Endodermal cell (in vitro differentiated cells): ENCODE measurements at regions not wholly inside any gene's neighbourhood (a gene's known extent, or its start where the extent isn't known, plus 50 kb on each side); places are given as distances from the start of the nearest gene placed in this dataset.

Experiments
- DNase-seq: peaks from one replicate; pipeline ENCODE4 v3.0.0-alpha.2; 2017
- H3K27ac ChIP-seq: 2 replicates; pipeline ENCODE4 v1.5.1; 2013; ENCODE audit warnings: mild to moderate bottlenecking, low read depth, low read length, moderate library complexity
- H3K27me3 ChIP-seq: 2 replicates; pipeline ENCODE4 v1.6.1; 2013; ENCODE audit warnings: mild to moderate bottlenecking, low read length, moderate library complexity; ENCODE audit not compliant: insufficient read depth, control insufficient read depth, poor library complexity, severe bottlenecking
- H3K36me3 ChIP-seq: 2 replicates; pipeline ENCODE4 v1.7.0; 2013; ENCODE audit warnings: mild to moderate bottlenecking, low read length, moderate library complexity; ENCODE audit not compliant: control insufficient read depth, insufficient read depth
- H3K4me1 ChIP-seq: one replicate; pipeline ENCODE4 v1.7.0; 2013; ENCODE audit warnings: low read length; ENCODE audit not compliant: control insufficient read depth, insufficient read depth
- H3K4me3 ChIP-seq: 2 replicates; pipeline ENCODE4 v1.5.1; 2013; ENCODE audit warnings: mild to moderate bottlenecking, low read length, moderate library complexity
- H3K9ac ChIP-seq: 2 replicates; pipeline ENCODE4 v1.6.1; 2013; ENCODE audit warnings: mild to moderate bottlenecking, low read length, moderate library complexity; ENCODE audit not compliant: poor library complexity, severe bottlenecking; ENCODE audit errors: extremely low read depth
- H3K9me3 ChIP-seq: 2 replicates; pipeline ENCODE4 v1.6.1; 2013; ENCODE audit warnings: mild to moderate bottlenecking, low read length, moderate library complexity; ENCODE audit not compliant: control insufficient read depth
- H3K27ac Mint-ChIP-seq: 2 replicates; pipeline ENCODE4 v1.8.0; 2020; ENCODE audit warnings: mixed read lengths
- H3K27me3 Mint-ChIP-seq: 2 replicates; pipeline ENCODE4 v1.8.0; 2021; ENCODE audit warnings: mild to moderate bottlenecking, mixed read lengths; ENCODE audit not compliant: insufficient read depth
- H3K36me3 Mint-ChIP-seq: 2 replicates; pipeline ENCODE4 v1.8.0; 2020; ENCODE audit warnings: low read depth, mixed read lengths
- H3K4me1 Mint-ChIP-seq: 2 replicates; pipeline ENCODE4 v1.8.0; 2020; ENCODE audit warnings: mixed read lengths
- H3K4me3 Mint-ChIP-seq: 2 replicates; pipeline ENCODE4 v1.8.0; 2020; ENCODE audit warnings: mild to moderate bottlenecking, moderate library complexity, mixed read lengths
- H3K9me3 Mint-ChIP-seq: 2 replicates; pipeline ENCODE4 v1.8.0; 2020; ENCODE audit warnings: mild to moderate bottlenecking, mixed read lengths
- CTCF ChIP-seq: fragments of 200-600 bp; sonication (generic); conservative IDR thresholded peaks from 2 replicates; pipeline ENCODE4 v1.5.0; 2021; ENCODE audit warnings: antibody characterized with exemption, mild to moderate bottlenecking
- WGBS, 2 experiments: methylation state at CpG; one replicate each; pipeline versions ENCODE4 v1.1.5 to v1.1.7; 2013; ENCODE audit warnings: missing lambda C conversion rate in 2 of 2, mixed read lengths in 1 of 2; ENCODE audit not compliant: insufficient coverage in 1 of 2, insufficient read length in 1 of 2; 5-methylcytosine and 5-hydroxymethylcytosine counted together

GRCh38 chr7:63073286-63073685, 925.4 kb upstream of the ZNF722 start:
- Histone ChIP-seq H3K4me3 (no peak overlapping the region), H3K4me1 (no peaks in the 10 kb centered on the region), H3K9ac (no peak overlapping the region), H3K27ac (no peak overlapping the region), H3K9me3 (peaks cover 66% of the 10 kb centered on the region), H3K27me3 (no peaks in the 10 kb centered on the region), H3K36me3 (no peaks in the 10 kb centered on the region)
- no peak overlapping the region for H3K27ac Mint-ChIP-seq
- H3K4me1 Mint-ChIP-seq: no peaks in the 10 kb centered on the region
- peaks cover 4% of the 10 kb centered on the region for H3K36me3 Mint-ChIP-seq
- H3K9me3 Mint-ChIP-seq: peaks cover 100% of the 10 kb centered on the region
- no peak overlapping the region for H3K4me3 Mint-ChIP-seq
- no peak for TF ChIP-seq CTCF
- WGBS, 2 experiments: 78% methylated on average over 2 of the region's 2 CpGs; no CpG with 5 or more reads in 1 of the 2 experiments
- DNase-seq: no peak
- no peaks in the 10 kb centered on the region for H3K27me3 Mint-ChIP-seq

- WGBS, 2 experiments: 43% methylated on average over 1 of the region's 1 CpG; no CpG with 5 or more reads in 1 of the 2 experiments
- H3K4me1 Mint-ChIP-seq: no peaks in the 10 kb centered on the region
- TF ChIP-seq CTCF: no peak
- no peaks in the 10 kb centered on the region for H3K4me1 ChIP-seq
- H3K4me3 Mint-ChIP-seq: no peak overlapping the region
- no peaks in the 10 kb centered on the region for H3K27me3 Mint-ChIP-seq
- H3K27ac ChIP-seq: no peak overlapping the region
- peaks cover 100% of the 10 kb centered on the region for H3K9me3 Mint-ChIP-seq
- no peaks in the 10 kb centered on the region for H3K27me3 ChIP-seq
- peaks cover 70% of the 10 kb centered on the region for H3K9me3 ChIP-seq
- H3K36me3 ChIP-seq: no peaks in the 10 kb centered on the region
- peaks cover 2% of the 10 kb centered on the region for H3K36me3 Mint-ChIP-seq
- no peak overlapping the region for H3K9ac ChIP-seq
- H3K4me3 ChIP-seq: no peak overlapping the region
- no peak overlapping the region for H3K27ac Mint-ChIP-seq
- DNase-seq: no peak
Observed at GRCh38 chr7:63073736-63074135, 924.9 kb upstream of the ZNF722 start.

- Histone ChIP-seq H3K36me3 (no peaks in the 10 kb centered on the region), H3K9me3 (peaks cover 83% of the 10 kb centered on the region), H3K4me3 (no peak overlapping the region), H3K4me1 (no peaks in the 10 kb centered on the region), H3K9ac (no peak overlapping the region), H3K27ac (no peak overlapping the region), H3K27me3 (no peaks in the 10 kb centered on the region)
- DNase-seq: no peak
- Mint-ChIP-seq H3K9me3 (peaks cover 99% of the 10 kb centered on the region), H3K4me3 (no peak overlapping the region), H3K4me1 (no peaks in the 10 kb centered on the region), H3K27me3 (no peaks in the 10 kb centered on the region), H3K36me3 (peaks cover 2% of the 10 kb centered on the region), H3K27ac (no peak overlapping the region)
- TF ChIP-seq CTCF: no peak
- 38 to 45% methylated on average over 3 to 4 of the region's 4 CpGs for WGBS, 2 experiments
Observed at GRCh38 chr7:63077841-63078240, 920.8 kb upstream of the ZNF722 start.
